Pancreas (tissue), 10 donors: ENCODE measurements at regions not wholly inside any gene's neighbourhood (a gene's known extent, or its start where the extent isn't known, plus 50 kb on each side); places are given as distances from the start of the nearest gene placed in this dataset.
A peak's percentile ranks its signal among the peaks of the same experiment; 100 is the strongest.
"Not testable (repeated sequence)": the region's sequence is repeated elsewhere in the genome, so short reads cannot be mapped to it uniquely, and the experiment has no call there.

Experiments used
- ATAC-seq, 4 donors: fragments of 200-7000 bp; cut with Tn5 transposase; one replicate each; pipeline versions ENCODE4 v1.8.0 to v1.9.1; 2020; ENCODE audit warnings: mild to moderate bottlenecking in 4 of 4, moderate library complexity in 4 of 4
- DNase-seq, 6 donors: peaks; one replicate each; pipeline ENCODE4 v3.0.0-alpha.2; 2020
- FAIRE-seq: peaks from 2 replicates; lab custom pipeline; 2012; peaks lifted over from hg19 to GRCh38; lab: Jason Lieb, UNC
- H3K27ac ChIP-seq, 4 donors: fragments of 200-600 bp; sonication (generic); 1 replicate in 3 of 4; 2 replicates in 1 of 4; pipeline versions ENCODE4 v1.5.0 to v1.8.0; 2020
- H3K27me3 ChIP-seq, 4 donors: fragments of 200-600 bp; one replicate each; pipeline ENCODE4 v1.8.0; 2021
- H3K36me3 ChIP-seq, 3 donors: fragments of 200-600 bp; sonication (generic) in 1 of 3; one replicate each; pipeline versions ENCODE4 v1.5.0 to v1.8.0; 2020 to 2021
- H3K4me1 ChIP-seq, 3 donors: fragments of 200-600 bp; one replicate each; pipeline ENCODE4 v1.8.0; 2021
- H3K4me3 ChIP-seq, 4 donors: fragments of 200-600 bp; sonication (generic) in 2 of 4; one replicate each; pipeline versions ENCODE4 v1.5.0 to v1.8.0; 2020 to 2021
- H3K9me3 ChIP-seq, 4 donors: fragments of 200-600 bp; one replicate each; pipeline ENCODE4 v1.8.0; 2021
- CTCF ChIP-seq, 4 donors: fragments of 200-600 bp; sonication (generic) in 3 of 4; IDR thresholded peaks; one replicate each; pipeline versions ENCODE4 v1.5.0 to v1.8.0; 2021; ENCODE audit warnings: antibody characterized with exemption in 4 of 4
- WGBS, 2 donors: extraction: QIAGEN DNeasy Blood & Tissue Kit; methylation state at CpG; one replicate each; pipeline ENCODE4 v1.1.7; 2013; 5-methylcytosine and 5-hydroxymethylcytosine counted together
- intact Hi-C, 3 donors: fragments of 100-400 bp; cut with DNase I; formaldehyde crosslinking; loops; one replicate each; pipeline versions ENCODE4 v1.11.1 to v1.14.2; 2022
- donor health status: healthy with polysubstance abuse.
- donor health status: DM: no; HTN: no; CAD: no; lungs with moderate emphysema.
- donor health status: DM: no; HTN: no; CAD: no.
- donor health status: control.
- donor health status: control.
- donor health status: Bipolar disorder and iron deficiency.
- donor health status: DM: yes; HTN: yes; CAD: no.
- donor health status: DM: no; HTN: no; CAD: no.
- donor health status: DM: no; HTN: no; CAD: no.
- donor health status: DM: yes; HTN: yes; CAD: no.

- H3K4me1 ChIP-seq, result no peaks in the 10 kb centered on the region
- 6 to 8% methylated on average over 2 of the region's 2 CpGs for WGBS, 2 donors
- ATAC-seq, result no peak
- no peak for FAIRE-seq
- intact Hi-C loops, result no loop called here
- no peaks in the 10 kb centered on the region for H3K9me3 ChIP-seq
- DNase-seq, result no peak
- no peak overlapping the region for H3K27ac ChIP-seq
- no peak overlapping the region for H3K4me3 ChIP-seq
- H3K27me3 ChIP-seq, result no peaks in the 10 kb centered on the region
- TF ChIP-seq CTCF (IDR thresholded peaks at IDR 0.05), result no peak
- no peaks in the 10 kb centered on the region for H3K36me3 ChIP-seq
Observed at GRCh38 chr2:185404578-185404977, 334.0 kb upstream of the FSIP2 start.

GRCh38 chr2:185417111-185417510 lies 321.5 kb upstream of the FSIP2 start:
- intact Hi-C loops, result no loop called here
- Histone ChIP-seq H3K27ac (no peak overlapping the region), H3K9me3 (no peaks in the 10 kb centered on the region), H3K27me3 (no peaks in the 10 kb centered on the region), H3K4me3 (no peak overlapping the region), H3K36me3 (no peaks in the 10 kb centered on the region), H3K4me1 (no peaks in the 10 kb centered on the region)
- WGBS, 2 donors, result 97 to 99% methylated on average over 3 of the region's 3 CpGs
- TF ChIP-seq CTCF (IDR thresholded peaks at IDR 0.05), result no peak
- no peak for ATAC-seq
- FAIRE-seq, result no peak
- DNase-seq, result no peak

GRCh38 chr2:185417688-185418087 lies 320.9 kb upstream of the FSIP2 start:
- TF ChIP-seq CTCF (IDR thresholded peaks at IDR 0.05), result no peak

GRCh38 chr2:185424958-185425629 lies 313.5 kb upstream of the FSIP2 start:
- peak overlapping the region in 1 of 4 donors; percentile 22 for H3K4me3 ChIP-seq
- WGBS, 2 donors, result 58 to 78% methylated on average over 31 to 33 of the region's 33 CpGs
- DNase-seq, H3K4me1 ChIP-seq, intact Hi-C loops, H3K27ac ChIP-seq, H3K36me3 ChIP-seq, FAIRE-seq, ATAC-seq, H3K27me3 ChIP-seq, H3K9me3 ChIP-seq: not testable (repeated sequence)

More at GRCh38 chr2:185417688-185418087, 320.9 kb upstream of the FSIP2 start:
- Histone ChIP-seq H3K9me3 (no peaks in the 10 kb centered on the region), H3K27me3 (no peaks in the 10 kb centered on the region), H3K4me3 (no peak overlapping the region), H3K4me1 (no peaks in the 10 kb centered on the region), H3K27ac (no peak overlapping the region), H3K36me3 (no peaks in the 10 kb centered on the region)
- intact Hi-C loops, result no loop called here
- ATAC-seq (no peak), FAIRE-seq (no peak), DNase-seq (no peak)

GRCh38 chr2:185428000-185428399 lies 310.6 kb upstream of the FSIP2 start:
- 70 to 72% methylated on average over 1 of the region's 1 CpG for WGBS, 2 donors
- Histone ChIP-seq H3K36me3 (no peaks in the 10 kb centered on the region), H3K27ac (no peak overlapping the region), H3K4me1 (no peaks in the 10 kb centered on the region), H3K27me3 (no peaks in the 10 kb centered on the region), H3K9me3 (no peaks in the 10 kb centered on the region), H3K4me3 (no peak overlapping the region)
- intact Hi-C loops, result no loop called here
- FAIRE-seq (no peak), ATAC-seq (no peak), DNase-seq (no peak)
- TF ChIP-seq CTCF (IDR thresholded peaks at IDR 0.05), result no peak
